ENCODE measurements at regions not wholly inside any gene's neighbourhood (a gene's known extent, or its start where the extent isn't known, plus 50 kb on each side); places are given as distances from the start of the nearest gene placed in this dataset.
A peak's percentile ranks its signal among the peaks of the same experiment; 100 is the strongest.

GRCh38 chrX:111040377-111041017, 55.5 kb upstream of the PAK3 start:
- no peak overlapping the region for H3K56ac ChIP-seq (ENCODE audit: extremely low read depth, insufficient read depth, low read length)
- H3K23ac ChIP-seq (ENCODE audit: low read depth, low read length), result no peak overlapping the region
- H3K4me3 ChIP-seq (ENCODE audit: insufficient read depth, low read depth, low read length), result no peak overlapping the region
- H2AK5ac ChIP-seq (ENCODE audit: low read depth, low read length), result no peak overlapping the region
- H3K4ac ChIP-seq (ENCODE audit: low read depth, low read length), result no peak overlapping the region
- H2AFZ ChIP-seq (replicated peaks; ENCODE audit: low read length, poor library complexity), result no peak overlapping the region
- no peaks in the 10 kb centered on the region for H3K9me3 ChIP-seq (ENCODE audit: control insufficient read depth, insufficient read depth, low read length)
- H4K5ac ChIP-seq (ENCODE audit: low read depth, low read length), result 0 out of 2 replicates have a peak overlapping the region, but pooled peaks have one; percentile 24
- H4K8ac ChIP-seq (ENCODE audit: low read depth in 2 of 2, low read length in 2 of 2), result 0 out of 4 replicates have a peak overlapping the region, but pooled peaks of 1 of the 2 experiments have one; percentile 12
- no peak overlapping the region for H4K91ac ChIP-seq (ENCODE audit: insufficient read depth, low read depth, low read length)
- no peak overlapping the region for H3K14ac ChIP-seq (replicated peaks; ENCODE audit: low read depth, low read length)
- H3K4me2 ChIP-seq (ENCODE audit: low read depth, low read length), result peak overlapping the region; percentile 24; the same call in 1 of the 2 replicates
- CTCF ChIA-PET, result interaction anchor here (0.6 kb wide), 1 partner anchor 37 kb away, joined by 3 read pairs; no protein-coding TSS in a partner anchor
- peaks cover 1% of the 10 kb centered on the region; the same call in 1 of the 2 replicates for H3K4me1 ChIP-seq (ENCODE audit: control insufficient read depth, insufficient read depth, low read length)
- no peak overlapping the region for H2BK5ac ChIP-seq (ENCODE audit: low read depth, low read length, poor library complexity, severe bottlenecking)
- H3K9ac ChIP-seq (ENCODE audit: low read depth, low read length), result no peak overlapping the region
- intact Hi-C loops (cut with micrococcal nuclease), result no loop called here
- ATAC-seq (ENCODE audit: low read depth) (peak; percentile 24), DNase-seq (peak; percentile 36)
- H3K9me1 ChIP-seq (ENCODE audit: insufficient read depth, low read length), result no peaks in the 10 kb centered on the region
- peaks cover 3% of the 10 kb centered on the region for H3K27me3 ChIP-seq (ENCODE audit: control insufficient read depth, insufficient read depth, low read length)
- H3K36me3 ChIP-seq (ENCODE audit: control insufficient read depth, insufficient read depth, low read length), result no peaks in the 10 kb centered on the region
- POLR2A ChIA-PET (ENCODE audit: unreplicated experiment), result no interaction called here
- H3K79me1 ChIP-seq (ENCODE audit: low read depth in 1 of 2, low read length in 2 of 2), result no peaks in the 10 kb centered on the region
- H3K27ac ChIP-seq (ENCODE audit: insufficient read depth, low read length), result peak overlapping the region; percentile 43; the same call in 1 of the 2 replicates
- no peak overlapping the region for H2BK120ac ChIP-seq (ENCODE audit: low read depth, low read length)
- H3K18ac ChIP-seq (ENCODE audit: low read depth, low read length), result peak overlapping the region; percentile 70
- no peak overlapping the region for H2AK9ac ChIP-seq (replicated peaks; ENCODE audit: low read depth, low read length, poor library complexity)
- dilution Hi-C loops (cut with HindIII; ENCODE audit: low sequenced_read_pairs, unreplicated experiment), result no loop called here
- no CpG with 5 or more reads among the region's 3 CpGs for WGBS, 2 experiments (ENCODE audit: extremely low coverage in 2 of 2, insufficient read length in 1 of 2)
- H4K20me1 ChIP-seq (ENCODE audit: insufficient read depth, low read length), result no peaks in the 10 kb centered on the region
- TF ChIP-seq ELK1 (IDR thresholded peaks at IDR 0.05; ENCODE audit: borderline replicate concordance, low read depth, low read length) (no peak), POLR2A (IDR thresholded peaks at IDR 0.05; ENCODE audit: low read depth, low read length) (no peak), RCOR1 (IDR thresholded peaks at IDR 0.05; ENCODE audit: insufficient replicate concordance, low read length) (no peak)
- H2BK20ac ChIP-seq (ENCODE audit: low read depth, low read length), result no peak overlapping the region
- H2BK15ac ChIP-seq (ENCODE audit: low read depth, low read length), result no peak overlapping the region
- no TSS peak for BruUV-seq (replicated peaks)
- in situ Hi-C loops (cut with MboI; ENCODE audit: low sequenced_read_pairs), result no loop called here
